Left hindlimb (tissue), 1 donor: ENCODE measurements at regions not wholly inside any gene's neighbourhood (a gene's known extent, or its start where the extent isn't known, plus 50 kb on each side); places are given as distances from the start of the nearest gene placed in this dataset.
"Not testable (repeated sequence)": the region's sequence is repeated elsewhere in the genome, so short reads cannot be mapped to it uniquely, and the experiment has no call there.

Experiments used
- DNase-seq: peaks from one replicate; pipeline ENCODE4 v3.0.0-alpha.2; 2018

DNA sequence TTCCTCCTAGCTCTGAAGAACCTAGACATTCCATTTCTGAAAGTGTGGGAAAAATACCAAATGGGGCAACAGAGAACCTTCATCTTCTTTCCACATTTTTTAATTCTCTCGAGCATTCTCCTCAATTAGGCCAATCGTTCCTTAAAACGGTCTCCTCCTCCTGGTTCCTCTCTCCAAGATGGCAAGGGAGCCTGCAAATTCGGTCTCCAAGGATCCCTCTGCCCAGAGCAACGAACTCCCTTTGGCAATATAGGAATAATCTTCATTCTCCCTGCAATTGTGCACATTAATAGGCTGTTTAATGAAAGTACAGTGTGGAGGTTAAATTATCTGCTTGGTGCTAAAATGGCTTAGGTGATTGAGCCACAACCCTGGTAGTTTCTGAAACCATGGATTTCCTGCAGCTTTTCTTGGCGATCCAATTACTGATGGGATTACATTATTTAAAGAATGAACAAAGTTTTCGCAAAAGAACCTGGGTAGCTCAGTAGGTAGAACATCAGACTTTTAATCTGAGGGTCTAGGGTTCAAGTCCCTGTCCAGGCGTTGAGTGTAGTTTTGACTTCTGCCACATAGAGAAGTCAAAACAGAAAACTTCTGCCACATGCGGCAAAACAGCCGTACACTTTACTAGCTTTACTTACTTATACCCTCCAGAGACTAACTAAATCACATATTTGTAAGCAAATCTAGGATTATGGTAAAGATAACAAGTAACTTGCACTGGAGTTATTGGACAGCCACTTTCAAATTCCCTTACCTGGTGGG is 102.9 kb upstream of the ZNF184 start:
- DNase-seq: no peak

DNA sequence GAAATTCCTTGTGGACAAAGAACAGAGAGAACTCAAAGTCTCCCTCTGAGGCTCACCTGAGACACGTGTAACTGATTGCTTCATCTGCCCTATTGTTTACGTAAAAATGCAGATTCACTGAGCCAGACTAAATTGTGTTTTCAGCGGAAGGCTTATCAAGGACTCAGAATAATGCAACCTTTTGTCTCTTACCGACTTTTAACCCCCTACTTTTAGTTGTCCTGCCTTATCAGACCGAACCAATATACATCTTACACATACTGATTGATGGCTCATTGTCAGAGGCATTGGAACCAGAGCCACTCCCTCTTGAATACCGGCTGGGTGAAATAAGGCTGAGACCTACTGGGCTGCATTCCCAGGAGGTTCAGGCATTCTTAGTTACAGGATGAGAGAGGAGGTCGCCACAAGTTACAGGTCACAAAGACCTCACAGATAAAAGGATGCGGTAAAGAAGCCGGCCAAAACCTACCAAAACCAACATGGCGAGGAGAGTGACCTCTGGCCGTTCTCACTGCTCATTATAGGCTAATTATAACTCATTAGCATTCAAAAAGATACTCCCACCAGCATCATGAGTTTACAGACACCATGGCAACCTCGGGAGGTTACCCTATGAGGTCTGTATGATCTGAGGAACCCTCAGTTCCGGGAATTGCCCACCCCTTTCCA is 95.5 kb upstream of the ZNF184 start:
- no peak for DNase-seq

DNA sequence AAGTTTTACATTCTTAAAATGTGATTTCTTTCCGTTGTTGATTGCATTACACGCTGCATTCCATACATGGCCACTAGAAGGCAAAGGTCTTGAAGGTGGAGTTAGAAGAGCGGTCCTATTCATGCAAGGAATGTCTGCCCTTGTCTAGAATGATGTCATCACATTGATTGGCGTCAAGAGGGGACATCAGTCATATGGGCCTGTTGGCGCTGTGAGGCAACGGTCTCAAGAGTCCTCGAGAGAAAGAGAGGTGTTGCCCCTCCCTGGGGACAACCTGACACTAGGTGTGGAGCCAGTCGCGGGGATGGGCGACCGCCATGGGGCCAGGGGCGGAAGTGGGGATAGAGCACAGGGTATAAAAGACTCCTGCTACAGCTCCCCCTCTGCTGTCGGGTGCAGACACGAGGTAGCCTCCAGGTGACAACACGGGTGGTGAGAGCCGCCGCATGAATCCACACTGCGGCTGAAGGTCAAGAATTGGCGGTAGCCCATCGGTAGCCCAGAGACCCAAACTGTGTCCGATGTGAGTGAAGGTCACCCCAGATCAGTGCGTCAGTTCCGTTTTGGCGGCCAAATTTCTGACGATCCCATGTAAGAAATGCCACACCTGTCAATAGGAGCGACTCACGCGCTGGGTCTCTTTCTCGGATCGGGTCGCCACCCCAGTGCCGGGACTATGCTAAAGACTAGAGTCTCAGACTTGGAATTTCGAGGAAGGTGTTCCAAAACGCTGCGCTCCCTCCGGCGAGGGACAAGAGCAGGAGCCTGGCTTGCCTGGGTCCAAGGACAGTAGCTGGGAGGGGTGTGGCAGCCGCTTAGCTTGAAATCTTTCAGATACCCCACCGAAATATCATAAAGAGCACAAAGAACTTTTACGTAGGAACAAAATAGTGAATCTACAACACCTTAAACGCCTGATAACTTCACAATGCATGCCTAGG is 93.2 kb upstream of the ZNF184 start:
- no peak for DNase-seq

- no peak for DNase-seq
These were observed 89.1 kb upstream of the ZNF184 start for GRCh38 chr6:27562027-27562410.

- DNase-seq: no peak
These were observed 85.3 kb upstream of the ZNF184 start for GRCh38 chr6:27558028-27558724.

- DNase-seq: no peak
These were observed 83.5 kb upstream of the ZNF184 start for GRCh38 chr6:27556406-27556805.

GRCh38 chr6:27553123-27553904 is 80.4 kb upstream of the ZNF184 start:
- DNase-seq: peak; percentile 36

GRCh38 chr6:27551607-27552006 is 78.7 kb upstream of the ZNF184 start:
- no peak for DNase-seq

GRCh38 chr6:27550692-27551091 is 77.8 kb upstream of the ZNF184 start:
- DNase-seq: no peak

DNA sequence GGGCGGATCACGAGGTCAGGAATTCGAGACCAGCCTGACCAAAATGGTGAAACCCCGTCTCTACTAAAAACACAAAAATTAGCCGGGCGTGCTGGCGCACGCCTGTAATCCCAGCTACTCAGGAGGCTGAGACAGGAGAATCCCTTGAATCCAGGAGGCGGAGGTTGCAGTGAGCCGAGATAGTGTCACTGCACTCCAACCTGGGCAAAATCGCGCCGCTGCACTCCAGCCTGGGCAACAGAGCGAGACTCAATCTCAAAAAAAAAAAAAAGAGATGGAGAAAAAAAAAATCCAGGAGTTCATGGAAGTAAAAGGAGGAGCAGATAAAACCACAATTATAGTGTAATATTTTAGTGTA is 76.3 kb upstream of the ZNF184 start:
- not testable (repeated sequence) for DNase-seq

DNA sequence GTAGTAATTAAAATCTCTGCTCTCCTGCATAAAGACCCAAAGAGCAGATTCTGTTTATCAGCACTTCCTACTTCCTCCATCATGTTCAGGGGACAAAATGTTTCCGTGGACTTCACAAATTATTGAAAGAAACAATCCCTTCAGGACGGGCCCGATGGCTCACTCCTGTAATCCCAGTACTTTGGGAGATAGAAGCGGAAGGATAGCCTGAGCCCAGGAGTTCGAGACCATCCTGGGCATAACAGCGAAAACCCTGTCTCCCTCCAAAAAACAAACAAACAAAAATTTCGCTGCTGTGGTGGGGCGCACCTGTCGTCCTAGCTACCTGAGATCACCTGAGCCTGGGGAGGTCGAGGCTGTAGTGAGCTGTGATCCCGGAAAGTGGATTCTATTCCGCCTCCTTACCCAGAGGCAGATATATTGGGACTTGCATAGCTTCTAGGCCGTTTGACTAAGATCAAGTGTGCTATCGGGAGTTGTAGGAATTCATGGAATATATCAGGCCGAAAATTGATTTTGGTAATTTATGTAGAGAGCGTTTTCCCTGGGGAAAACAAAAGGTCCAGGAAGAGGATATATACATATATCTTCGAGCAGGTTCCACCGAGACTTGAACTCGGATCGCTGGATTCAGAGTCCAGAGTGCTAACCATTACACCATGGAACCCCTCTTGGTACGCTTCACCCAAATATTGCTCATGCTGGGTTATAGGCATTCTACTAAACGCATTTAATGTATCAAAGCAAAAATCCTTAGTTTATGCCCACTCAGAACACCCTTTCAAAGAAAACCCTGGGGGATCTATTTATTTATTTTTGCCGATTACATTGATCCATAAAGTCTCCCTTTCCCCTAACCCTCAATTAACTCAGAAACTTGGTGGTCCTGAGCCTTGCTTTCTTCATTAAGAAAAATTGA is 74.5 kb upstream of the ZNF184 start:
- DNase-seq: no peak

- no peak for DNase-seq
These were observed 73.6 kb upstream of the ZNF184 start for GRCh38 chr6:27546522-27546921.

GRCh38 chr6:27545271-27546046 is 72.6 kb upstream of the ZNF184 start:
- DNase-seq: no peak

GRCh38 chr6:27544612-27545260 is 71.8 kb upstream of the ZNF184 start:
- DNase-seq: no peak

GRCh38 chr6:27544135-27544534 is 71.2 kb upstream of the ZNF184 start:
- DNase-seq: not testable (repeated sequence)

- no peak for DNase-seq
These were observed 69.6 kb upstream of the ZNF184 start for GRCh38 chr6:27542485-27542884.

- DNase-seq: no peak
These were observed 69.0 kb upstream of the ZNF184 start for GRCh38 chr6:27541933-27542297.

GRCh38 chr6:27541212-27541932 is 68.5 kb upstream of the ZNF184 start:
- DNase-seq: no peak

DNA sequence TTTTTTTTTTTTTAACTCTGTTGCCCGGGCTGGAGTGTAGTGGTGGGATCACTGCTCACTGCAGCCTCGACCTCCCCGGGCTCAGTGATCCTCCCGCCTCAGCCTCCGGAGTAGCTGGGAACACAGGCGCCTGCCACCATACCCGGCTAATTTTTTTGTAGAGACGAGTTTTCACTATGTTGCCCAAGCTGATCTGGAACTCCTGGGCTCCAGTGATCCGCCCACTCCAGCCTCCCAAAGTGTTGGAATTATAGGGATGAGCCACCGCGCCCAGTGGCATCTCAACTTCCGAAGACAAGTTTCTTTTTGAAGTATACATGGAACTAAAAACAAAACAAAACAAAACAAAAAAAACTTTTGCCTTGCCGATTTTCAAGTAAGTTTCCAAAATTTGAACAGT is 66.6 kb upstream of the ZNF184 start:
- no peak for DNase-seq
